SK-N-SH (cell line): ENCODE measurements at regions not wholly inside any gene's neighbourhood (a gene's known extent, or its start where the extent isn't known, plus 50 kb on each side); places are given as distances from the start of the nearest gene placed in this dataset.

Experiments
- FOSL2 ChIP-seq: IDR thresholded peaks from 2 replicates; pipeline ENCODE4 v1.4.0; 2012; ENCODE audit warnings: low read depth, mild to moderate bottlenecking, moderate library complexity, borderline replicate concordance
- FOXM1 ChIP-seq: IDR thresholded peaks from 2 replicates; pipeline ENCODE4 v1.4.0; 2012; ENCODE audit warnings: low read depth, mild to moderate bottlenecking
- GATA2 ChIP-seq: sonication (generic); formaldehyde crosslinking; IDR thresholded peaks from 2 replicates; pipeline ENCODE4 v1.5.0; 2020; ENCODE audit warnings: mild to moderate bottlenecking, missing genetic modification reagents
- MEF2A ChIP-seq: IDR thresholded peaks from 2 replicates; pipeline ENCODE4 v1.4.0; 2012; ENCODE audit warnings: low read depth, borderline replicate concordance
- NRF1 ChIP-seq: IDR thresholded peaks from 2 replicates; pipeline ENCODE4 v1.6.1; 2012; ENCODE audit warnings: low read depth, mild to moderate bottlenecking, low read length
- RAD21 ChIP-seq: IDR thresholded peaks from 2 replicates; pipeline ENCODE4 v1.6.1; 2012; ENCODE audit warnings: mild to moderate bottlenecking, low read length
- SIN3A ChIP-seq: IDR thresholded peaks from 2 replicates; pipeline ENCODE4 v1.6.1; 2012; ENCODE audit warnings: low read depth, mild to moderate bottlenecking, low read length, moderate library complexity, borderline replicate concordance
- TAF1 ChIP-seq: IDR thresholded peaks from 2 replicates; pipeline ENCODE4 v1.6.1; 2012; ENCODE audit warnings: low read depth, mild to moderate bottlenecking, low read length, moderate library complexity, borderline replicate concordance
- YY1 ChIP-seq: IDR thresholded peaks from 2 replicates; pipeline ENCODE4 v1.4.0; 2012; ENCODE audit warnings: low read depth, mild to moderate bottlenecking
- TF ChIP-seq, protein P1 (sequence below): fragments of 200-600 bp; sonication (generic); IDR thresholded peaks from 2 replicates; pipeline ENCODE4 v1.6.1; 2017; ENCODE audit warnings: antibody characterized with exemption, mild to moderate bottlenecking, moderate library complexity
- TF ChIP-seq, protein P2 (sequence below): IDR thresholded peaks from 2 replicates; pipeline ENCODE4 v1.6.1; 2012; ENCODE audit warnings: mild to moderate bottlenecking, low read depth, low read length, moderate library complexity
- TF ChIP-seq, protein P3 (sequence below): IDR thresholded peaks from 2 replicates; pipeline ENCODE4 v1.4.0; 2012; ENCODE audit warnings: low read depth
- TF ChIP-seq, protein P4 (sequence below): IDR thresholded peaks from 2 replicates; pipeline ENCODE4; 2012
- TF ChIP-seq, protein P5 (sequence below): IDR thresholded peaks from 2 replicates; pipeline ENCODE4 v1.4.0; 2012; ENCODE audit warnings: low read depth, borderline replicate concordance

DNA sequence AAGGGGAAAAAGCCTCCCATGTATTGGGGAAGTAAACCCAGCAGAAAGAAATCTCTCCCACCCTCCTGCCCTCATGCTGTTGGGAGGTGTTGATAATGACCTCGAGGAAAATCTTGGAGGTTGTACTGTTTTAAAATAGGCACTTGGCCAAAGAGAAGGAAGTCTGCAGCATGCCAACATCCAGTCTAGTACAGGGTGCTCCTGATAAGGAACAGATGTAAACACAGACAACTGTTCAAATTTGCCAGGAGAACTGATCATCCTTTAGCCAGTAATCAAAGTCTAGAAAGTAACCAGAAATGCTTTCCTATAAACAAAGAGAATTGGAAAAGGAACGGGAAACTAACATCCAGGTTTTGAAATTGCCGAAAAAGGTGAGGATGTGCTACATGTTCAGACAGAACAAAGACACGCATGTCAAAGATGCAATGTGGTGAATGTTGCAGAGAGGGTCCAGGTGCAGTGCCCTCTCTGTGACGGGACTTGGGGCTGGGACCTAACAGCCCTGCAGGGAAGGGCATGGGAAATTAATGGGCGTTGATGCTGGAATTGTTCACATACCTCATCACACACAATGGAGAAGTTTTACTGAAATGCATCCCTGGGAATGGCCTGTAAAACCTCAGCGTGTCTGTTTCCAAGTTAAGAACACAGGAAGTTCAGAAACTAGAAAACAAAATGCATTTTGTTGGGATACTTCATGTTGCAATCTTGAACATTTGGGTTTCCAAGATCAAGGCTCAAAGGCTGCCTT, 125.7 kb upstream of the RND3 start (continued):
- TF ChIP-seq, protein P1, sequence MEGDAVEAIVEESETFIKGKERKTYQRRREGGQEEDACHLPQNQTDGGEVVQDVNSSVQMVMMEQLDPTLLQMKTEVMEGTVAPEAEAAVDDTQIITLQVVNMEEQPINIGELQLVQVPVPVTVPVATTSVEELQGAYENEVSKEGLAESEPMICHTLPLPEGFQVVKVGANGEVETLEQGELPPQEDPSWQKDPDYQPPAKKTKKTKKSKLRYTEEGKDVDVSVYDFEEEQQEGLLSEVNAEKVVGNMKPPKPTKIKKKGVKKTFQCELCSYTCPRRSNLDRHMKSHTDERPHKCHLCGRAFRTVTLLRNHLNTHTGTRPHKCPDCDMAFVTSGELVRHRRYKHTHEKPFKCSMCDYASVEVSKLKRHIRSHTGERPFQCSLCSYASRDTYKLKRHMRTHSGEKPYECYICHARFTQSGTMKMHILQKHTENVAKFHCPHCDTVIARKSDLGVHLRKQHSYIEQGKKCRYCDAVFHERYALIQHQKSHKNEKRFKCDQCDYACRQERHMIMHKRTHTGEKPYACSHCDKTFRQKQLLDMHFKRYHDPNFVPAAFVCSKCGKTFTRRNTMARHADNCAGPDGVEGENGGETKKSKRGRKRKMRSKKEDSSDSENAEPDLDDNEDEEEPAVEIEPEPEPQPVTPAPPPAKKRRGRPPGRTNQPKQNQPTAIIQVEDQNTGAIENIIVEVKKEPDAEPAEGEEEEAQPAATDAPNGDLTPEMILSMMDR = no peak
- no peak for TF ChIP-seq FOSL2
- no peak for TF ChIP-seq NRF1
- TF ChIP-seq TAF1 = no peak
- no peak for TF ChIP-seq FOXM1
- no peak for TF ChIP-seq YY1
- TF ChIP-seq GATA2 (CRISPR knock-in tag) = no peak
- TF ChIP-seq SIN3A = no peak
- no peak for TF ChIP-seq RAD21
- TF ChIP-seq, protein P2, sequence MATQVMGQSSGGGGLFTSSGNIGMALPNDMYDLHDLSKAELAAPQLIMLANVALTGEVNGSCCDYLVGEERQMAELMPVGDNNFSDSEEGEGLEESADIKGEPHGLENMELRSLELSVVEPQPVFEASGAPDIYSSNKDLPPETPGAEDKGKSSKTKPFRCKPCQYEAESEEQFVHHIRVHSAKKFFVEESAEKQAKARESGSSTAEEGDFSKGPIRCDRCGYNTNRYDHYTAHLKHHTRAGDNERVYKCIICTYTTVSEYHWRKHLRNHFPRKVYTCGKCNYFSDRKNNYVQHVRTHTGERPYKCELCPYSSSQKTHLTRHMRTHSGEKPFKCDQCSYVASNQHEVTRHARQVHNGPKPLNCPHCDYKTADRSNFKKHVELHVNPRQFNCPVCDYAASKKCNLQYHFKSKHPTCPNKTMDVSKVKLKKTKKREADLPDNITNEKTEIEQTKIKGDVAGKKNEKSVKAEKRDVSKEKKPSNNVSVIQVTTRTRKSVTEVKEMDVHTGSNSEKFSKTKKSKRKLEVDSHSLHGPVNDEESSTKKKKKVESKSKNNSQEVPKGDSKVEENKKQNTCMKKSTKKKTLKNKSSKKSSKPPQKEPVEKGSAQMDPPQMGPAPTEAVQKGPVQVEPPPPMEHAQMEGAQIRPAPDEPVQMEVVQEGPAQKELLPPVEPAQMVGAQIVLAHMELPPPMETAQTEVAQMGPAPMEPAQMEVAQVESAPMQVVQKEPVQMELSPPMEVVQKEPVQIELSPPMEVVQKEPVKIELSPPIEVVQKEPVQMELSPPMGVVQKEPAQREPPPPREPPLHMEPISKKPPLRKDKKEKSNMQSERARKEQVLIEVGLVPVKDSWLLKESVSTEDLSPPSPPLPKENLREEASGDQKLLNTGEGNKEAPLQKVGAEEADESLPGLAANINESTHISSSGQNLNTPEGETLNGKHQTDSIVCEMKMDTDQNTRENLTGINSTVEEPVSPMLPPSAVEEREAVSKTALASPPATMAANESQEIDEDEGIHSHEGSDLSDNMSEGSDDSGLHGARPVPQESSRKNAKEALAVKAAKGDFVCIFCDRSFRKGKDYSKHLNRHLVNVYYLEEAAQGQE = no peak
- TF ChIP-seq, protein P3, sequence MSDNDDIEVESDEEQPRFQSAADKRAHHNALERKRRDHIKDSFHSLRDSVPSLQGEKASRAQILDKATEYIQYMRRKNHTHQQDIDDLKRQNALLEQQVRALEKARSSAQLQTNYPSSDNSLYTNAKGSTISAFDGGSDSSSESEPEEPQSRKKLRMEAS = 0 out of 2 replicates have a peak, but pooled peaks have one; percentile 17
- TF ChIP-seq, protein P4, sequence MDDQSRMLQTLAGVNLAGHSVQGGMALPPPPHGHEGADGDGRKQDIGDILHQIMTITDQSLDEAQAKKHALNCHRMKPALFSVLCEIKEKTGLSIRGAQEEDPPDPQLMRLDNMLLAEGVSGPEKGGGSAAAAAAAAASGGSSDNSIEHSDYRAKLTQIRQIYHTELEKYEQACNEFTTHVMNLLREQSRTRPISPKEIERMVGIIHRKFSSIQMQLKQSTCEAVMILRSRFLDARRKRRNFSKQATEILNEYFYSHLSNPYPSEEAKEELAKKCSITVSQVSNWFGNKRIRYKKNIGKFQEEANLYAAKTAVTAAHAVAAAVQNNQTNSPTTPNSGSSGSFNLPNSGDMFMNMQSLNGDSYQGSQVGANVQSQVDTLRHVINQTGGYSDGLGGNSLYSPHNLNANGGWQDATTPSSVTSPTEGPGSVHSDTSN = 0 out of 2 replicates have a peak, but pooled peaks have one; percentile 21
- TF ChIP-seq MEF2A = no peak
- TF ChIP-seq, protein P5, sequence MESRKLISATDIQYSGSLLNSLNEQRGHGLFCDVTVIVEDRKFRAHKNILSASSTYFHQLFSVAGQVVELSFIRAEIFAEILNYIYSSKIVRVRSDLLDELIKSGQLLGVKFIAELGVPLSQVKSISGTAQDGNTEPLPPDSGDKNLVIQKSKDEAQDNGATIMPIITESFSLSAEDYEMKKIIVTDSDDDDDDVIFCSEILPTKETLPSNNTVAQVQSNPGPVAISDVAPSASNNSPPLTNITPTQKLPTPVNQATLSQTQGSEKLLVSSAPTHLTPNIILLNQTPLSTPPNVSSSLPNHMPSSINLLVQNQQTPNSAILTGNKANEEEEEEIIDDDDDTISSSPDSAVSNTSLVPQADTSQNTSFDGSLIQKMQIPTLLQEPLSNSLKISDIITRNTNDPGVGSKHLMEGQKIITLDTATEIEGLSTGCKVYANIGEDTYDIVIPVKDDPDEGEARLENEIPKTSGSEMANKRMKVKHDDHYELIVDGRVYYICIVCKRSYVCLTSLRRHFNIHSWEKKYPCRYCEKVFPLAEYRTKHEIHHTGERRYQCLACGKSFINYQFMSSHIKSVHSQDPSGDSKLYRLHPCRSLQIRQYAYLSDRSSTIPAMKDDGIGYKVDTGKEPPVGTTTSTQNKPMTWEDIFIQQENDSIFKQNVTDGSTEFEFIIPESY = no peak
